Stimulated activated naive CD8-positive, alpha-beta T cell treated with anti-CD3 and anti-CD28 coated beads, Interleukin-15, Interleukin-2, amounts not matched to agents 100 U/mL and 50 U/mL, for 24 hours (primary cell): ENCODE measurements at regions not wholly inside any gene's neighbourhood (a gene's known extent, or its start where the extent isn't known, plus 50 kb on each side); places are given as distances from the start of the nearest gene placed in this dataset.
A peak's percentile ranks its signal among the peaks of the same experiment; 100 is the strongest.

Experiments used
- ATAC-seq: fragments of 150-1000 bp; cut with Tn5 transposase; one replicate; pipeline ENCODE4 v1.10.0; 2021
- DNase-seq: peaks from one replicate; pipeline ENCODE4 v3.0.0; 2021

DNA sequence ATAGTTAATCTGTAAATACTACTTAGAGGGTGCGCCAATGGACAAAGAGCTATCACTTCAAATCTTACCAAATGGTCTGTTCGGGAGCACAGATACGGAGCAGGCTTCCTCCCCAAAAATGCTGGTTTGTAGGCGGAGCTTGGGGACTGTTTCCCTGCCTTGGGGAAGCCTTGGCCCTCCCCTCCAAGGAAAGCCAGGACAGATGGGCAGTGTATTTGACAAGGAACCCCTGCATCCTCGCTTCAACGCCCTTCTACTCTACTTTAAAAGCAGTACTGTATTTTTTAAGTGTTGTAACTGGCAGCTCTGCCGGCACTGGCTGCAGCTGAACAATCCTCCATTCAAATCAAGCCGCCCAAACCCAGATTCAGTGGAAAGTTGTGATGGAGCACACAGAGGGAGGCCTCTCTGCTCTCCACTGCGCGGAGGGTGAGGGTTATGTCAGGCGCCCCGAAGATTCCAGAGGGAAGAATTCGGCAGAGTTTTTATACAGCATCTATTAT lies 83.1 kb upstream of the FNDC3B start:
- DNase-seq (no peak), ATAC-seq (no peak)

DNA sequence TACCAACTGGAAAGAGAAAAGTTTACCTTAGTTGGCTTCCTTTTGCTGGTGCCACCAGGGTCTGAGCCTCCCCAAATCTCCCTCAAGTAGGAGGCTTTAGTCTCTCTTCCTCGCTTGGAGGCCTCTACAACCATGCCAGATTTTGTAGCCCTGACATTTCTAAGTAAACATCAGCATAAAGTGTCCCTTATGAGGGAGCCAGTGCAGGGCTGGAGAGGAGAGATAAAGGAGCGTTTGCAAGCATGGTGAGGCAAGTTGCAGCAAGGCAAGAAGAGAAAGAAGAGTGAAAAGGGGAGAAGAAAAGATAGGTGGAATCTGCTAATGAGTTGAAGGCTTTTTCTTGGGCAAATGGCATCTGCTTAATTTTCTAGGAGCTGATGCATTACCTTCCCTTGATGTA lies 82.7 kb upstream of the FNDC3B start:
- DNase-seq (no peak), ATAC-seq (no peak)

- peak; percentile 49 for DNase-seq
- ATAC-seq = peak; percentile 77
Measured at GRCh38 chr3:171959532-171960089, 79.8 kb upstream of the FNDC3B start.

DNA sequence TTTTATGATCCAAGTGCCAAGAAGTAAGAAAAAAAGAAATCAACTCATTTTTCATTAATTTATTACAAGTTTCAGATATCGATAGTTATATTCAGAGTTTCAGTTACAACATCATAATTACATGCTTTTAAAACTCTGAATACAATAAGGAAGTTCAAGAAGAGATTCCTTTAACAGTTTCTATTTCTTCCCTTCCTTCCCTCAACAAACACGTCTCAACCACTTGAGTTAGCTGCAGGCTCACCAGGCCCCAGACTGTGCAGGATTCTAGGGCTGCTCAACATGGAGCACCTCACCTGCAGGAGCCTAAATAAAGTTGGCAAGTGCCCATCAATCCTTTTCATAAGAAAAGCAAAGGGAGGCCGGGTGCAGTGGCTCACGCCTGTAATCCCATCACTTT lies 79.2 kb upstream of the FNDC3B start:
- ATAC-seq = no peak
- no peak for DNase-seq

DNA sequence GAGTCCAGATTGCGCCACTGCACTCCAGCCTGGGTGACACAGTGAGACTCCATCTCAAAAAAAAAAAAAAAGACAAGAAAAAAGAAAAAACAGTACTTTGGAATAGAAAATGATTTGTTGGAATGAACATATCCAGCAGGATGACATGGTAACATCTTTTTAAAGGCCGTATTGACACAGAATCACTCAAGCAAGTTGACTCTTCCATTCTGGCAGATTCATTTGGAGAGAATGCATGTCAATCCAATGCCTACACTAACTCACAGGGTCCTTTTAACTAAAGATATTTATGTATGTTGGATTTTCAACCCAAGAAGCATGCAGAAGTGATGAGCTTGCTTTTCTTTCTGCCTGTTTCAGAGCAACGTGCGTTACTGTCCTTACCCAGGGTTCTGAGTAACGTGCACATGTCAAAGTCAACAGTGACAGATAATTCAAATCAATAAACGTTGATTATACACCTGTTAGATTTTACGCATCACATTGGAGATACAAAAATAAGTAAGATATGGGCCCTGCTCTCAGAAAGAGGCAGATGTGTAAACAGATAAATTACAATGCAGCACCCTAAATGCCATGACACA lies 77.1 kb upstream of the FNDC3B start:
- ATAC-seq = no peak

DNA sequence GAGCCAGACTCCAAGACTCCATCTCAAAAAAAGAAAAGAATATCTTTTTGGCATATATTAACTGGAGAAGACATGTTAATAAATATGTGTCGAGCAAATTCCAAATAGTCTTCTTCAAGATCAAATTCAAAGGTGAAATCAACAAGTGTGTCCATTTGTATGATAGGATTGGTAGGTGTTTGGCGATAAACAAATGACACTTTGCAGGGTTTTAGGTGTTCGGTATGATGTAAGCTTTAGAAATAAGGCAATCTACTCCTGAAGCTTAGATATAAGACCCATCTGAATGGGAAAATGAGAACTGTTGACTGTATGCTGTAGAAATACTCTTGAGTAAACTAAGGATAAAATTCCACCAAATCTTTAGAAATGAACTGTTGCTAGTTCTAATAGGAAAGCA lies 75.8 kb upstream of the FNDC3B start:
- ATAC-seq = no peak
- no peak for DNase-seq

More for the DNA sequence above, 77.1 kb upstream of the FNDC3B start:
- DNase-seq = no peak

DNA sequence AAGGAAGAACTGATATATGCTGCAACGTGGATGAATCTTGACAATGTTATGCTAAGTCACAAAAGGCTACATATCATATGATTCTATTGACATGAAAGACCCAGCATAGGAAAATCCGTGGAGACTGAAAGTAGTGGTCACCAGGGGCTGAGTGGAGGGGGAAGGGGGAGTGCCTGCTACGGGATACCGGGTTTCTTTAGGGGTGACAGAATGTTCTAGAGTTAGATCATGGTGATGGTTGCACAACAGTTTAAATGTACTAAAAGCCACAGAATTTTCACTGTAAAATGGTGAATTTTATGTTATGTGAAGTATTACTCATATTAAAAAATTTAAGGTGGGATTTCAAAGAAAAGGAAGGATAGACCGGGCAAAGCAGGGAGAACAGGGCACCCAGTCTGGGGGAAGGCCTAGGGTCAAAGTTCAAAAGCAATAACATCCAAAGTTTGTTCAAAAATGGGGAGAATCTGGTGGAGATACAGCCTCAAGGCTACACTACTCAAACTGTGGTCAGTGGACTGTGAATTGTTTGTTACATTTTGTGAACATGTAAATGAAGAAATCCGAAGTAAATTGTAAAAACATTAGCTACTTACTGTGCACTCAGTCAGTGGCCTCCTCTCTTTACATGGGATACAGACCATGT lies 74.2 kb upstream of the FNDC3B start:
- ATAC-seq (no peak), DNase-seq (no peak)

DNA sequence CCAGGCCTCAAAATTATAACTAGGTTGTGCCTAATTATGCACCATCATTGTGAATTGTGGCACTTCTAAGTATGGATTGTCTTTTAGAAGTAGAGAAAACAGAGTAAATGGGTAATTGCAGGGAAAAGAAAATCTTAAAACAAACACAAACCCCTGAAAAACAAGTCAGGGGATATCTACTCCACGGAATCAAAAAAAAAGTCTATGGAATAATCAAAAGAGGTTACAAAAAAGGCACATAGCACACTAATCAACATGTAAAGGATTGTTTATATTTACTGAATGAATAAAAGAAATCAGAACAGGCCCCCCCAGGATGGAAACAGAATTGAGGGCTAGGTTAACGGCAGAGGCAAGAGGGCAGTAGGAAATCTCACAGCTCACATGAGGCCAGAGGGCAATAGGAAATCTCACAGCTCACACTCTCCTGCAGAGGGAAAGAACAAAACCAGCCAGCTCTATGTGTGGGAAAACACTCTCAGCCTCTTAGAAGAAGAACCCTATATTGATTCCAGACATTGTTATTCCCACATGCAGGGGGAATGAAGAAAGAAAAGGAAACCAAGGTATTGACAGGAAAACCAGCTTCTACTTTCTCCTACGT lies 72.7 kb upstream of the FNDC3B start:
- ATAC-seq = no peak
- DNase-seq = no peak

DNA sequence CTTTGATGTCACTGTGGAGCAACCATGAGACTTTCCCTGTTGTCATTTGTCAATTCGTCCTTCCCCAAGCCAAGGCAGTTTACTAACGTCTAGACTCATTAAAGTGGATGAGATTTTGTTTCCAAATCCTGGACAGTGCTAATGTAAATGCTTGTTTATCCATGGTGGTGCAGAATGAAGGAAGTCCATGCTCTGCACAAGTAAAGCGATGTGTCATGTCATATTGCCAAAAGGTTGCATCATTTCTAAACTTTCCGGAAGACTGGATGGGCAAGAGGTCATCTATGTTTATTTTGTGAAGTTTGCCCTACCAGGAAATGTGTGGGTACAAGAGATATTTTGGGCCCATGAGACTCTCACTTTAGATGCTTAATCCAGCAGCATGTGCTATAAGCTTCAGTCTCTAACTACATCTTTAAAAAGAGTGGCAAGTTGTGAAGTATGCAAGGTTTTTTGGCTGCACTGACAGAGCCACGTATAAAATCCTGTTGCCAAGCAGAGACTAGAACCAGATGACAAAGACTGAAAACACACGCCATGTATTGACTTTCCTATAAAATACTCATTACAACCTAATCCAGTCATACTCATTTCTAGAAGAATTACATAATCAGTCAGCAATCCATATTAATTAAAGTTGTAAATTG lies 72.1 kb upstream of the FNDC3B start:
- DNase-seq (no peak), ATAC-seq (no peak)

DNA sequence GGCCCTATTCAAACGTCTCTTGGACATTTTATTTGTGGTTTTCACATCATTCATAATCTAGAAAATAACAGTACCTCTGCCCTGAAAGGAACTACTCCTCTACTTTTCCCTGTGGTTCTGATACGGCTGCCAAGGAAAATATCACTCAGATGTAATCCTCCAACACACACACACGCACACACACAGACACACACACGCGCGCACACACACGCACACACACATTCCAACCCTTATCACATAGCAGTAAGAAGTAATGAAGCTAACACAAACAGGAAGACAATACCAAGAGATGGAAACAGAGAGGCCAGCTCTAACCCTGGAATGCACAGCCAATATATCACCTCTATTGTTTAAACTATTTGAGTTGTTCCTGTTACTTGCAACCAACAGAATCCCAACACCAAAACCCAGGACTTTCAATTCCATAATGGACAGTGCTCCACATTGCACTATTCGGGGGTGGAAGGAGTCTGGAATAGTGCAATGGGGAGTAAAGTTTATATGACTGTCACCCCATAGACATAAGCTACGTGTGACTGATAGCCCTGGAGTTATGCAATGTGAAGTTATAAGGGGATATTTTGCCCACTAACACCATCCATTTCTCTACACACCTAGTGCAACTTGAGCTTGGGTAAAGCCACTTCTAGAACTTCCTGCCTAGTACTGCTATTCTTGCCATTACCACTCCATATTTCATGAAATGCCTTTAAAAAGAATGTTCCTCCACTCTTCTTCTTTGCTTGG lies 71.3 kb upstream of the FNDC3B start:
- DNase-seq = no peak
- ATAC-seq = no peak

GRCh38 chr3:171970301-171970788 lies 69.0 kb upstream of the FNDC3B start:
- ATAC-seq (peak; percentile 58), DNase-seq (no peak)

- ATAC-seq = no peak
- DNase-seq = no peak
Measured at GRCh38 chr3:171971919-171972514, 67.4 kb upstream of the FNDC3B start.

- ATAC-seq = no peak
- DNase-seq = no peak
Measured at GRCh38 chr3:171972871-171973348, 66.5 kb upstream of the FNDC3B start.

GRCh38 chr3:171974986-171975837 lies 64.2 kb upstream of the FNDC3B start:
- ATAC-seq (peak; percentile 46), DNase-seq (no peak)

DNA sequence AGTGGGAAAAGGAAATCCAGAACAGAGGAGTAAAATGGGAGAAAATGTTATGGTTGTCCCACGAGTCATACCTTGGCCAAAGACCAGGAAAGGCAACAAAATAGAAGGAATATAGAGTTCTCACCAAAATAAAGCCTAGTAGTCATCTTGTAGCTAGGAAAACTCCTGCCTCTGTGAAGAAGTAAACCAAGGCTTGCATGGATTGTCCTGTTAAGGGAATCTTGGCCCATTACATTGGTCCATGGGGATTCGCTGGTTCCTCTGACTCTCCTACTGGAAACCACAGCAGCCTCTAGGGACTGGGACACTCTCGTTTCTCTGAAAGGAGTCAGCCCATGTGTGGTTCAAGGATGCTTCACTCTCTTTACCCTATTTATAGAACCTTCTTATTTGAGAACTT lies 62.9 kb upstream of the FNDC3B start:
- DNase-seq (no peak), ATAC-seq (no peak)

DNA sequence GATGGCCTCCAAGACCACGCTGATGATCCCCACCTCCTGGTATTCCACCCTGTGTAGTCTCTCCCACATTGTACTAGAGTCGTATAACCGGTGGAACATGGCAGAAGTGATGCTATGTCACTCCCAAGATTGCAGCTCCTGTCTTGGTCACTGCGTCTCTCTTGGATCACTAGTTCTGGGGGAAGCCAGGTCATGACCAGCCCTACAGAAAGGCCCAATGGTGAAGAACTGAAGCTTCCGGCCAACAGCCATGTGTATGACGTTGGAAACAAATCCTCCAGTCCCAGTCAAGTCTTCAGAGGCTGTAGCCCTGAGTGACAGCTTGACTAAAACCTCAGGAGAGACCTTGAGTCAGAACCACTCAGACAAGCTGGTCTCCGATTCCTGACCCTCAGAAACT lies 61.9 kb upstream of the FNDC3B start:
- no peak for ATAC-seq

DNA sequence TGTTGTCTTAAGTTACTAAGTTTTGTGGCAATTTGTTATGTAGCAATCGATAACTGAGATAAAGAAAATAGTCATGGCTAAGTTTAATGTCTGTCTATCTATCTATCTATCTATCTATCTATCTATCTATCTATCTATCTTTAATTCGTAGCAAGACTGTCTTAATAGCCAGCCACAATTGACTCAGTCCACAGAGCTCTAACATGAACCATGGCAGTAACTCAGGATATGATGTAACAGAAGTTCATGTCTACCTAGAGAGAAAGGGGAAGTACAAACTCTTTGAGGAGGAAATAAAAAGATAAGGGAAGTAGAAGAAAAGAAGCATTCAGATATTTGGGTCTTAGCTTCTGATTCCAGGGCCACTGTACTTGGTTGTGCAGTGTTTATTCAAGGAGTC lies 61.5 kb upstream of the FNDC3B start:
- ATAC-seq = no peak
- DNase-seq = no peak

More for the DNA sequence above, 61.9 kb upstream of the FNDC3B start:
- no peak for DNase-seq

GRCh38 chr3:171978390-171978789 lies 61.0 kb upstream of the FNDC3B start:
- no peak for DNase-seq
- ATAC-seq = no peak

GRCh38 chr3:171979081-171979480 lies 60.3 kb upstream of the FNDC3B start:
- no peak for DNase-seq

DNA sequence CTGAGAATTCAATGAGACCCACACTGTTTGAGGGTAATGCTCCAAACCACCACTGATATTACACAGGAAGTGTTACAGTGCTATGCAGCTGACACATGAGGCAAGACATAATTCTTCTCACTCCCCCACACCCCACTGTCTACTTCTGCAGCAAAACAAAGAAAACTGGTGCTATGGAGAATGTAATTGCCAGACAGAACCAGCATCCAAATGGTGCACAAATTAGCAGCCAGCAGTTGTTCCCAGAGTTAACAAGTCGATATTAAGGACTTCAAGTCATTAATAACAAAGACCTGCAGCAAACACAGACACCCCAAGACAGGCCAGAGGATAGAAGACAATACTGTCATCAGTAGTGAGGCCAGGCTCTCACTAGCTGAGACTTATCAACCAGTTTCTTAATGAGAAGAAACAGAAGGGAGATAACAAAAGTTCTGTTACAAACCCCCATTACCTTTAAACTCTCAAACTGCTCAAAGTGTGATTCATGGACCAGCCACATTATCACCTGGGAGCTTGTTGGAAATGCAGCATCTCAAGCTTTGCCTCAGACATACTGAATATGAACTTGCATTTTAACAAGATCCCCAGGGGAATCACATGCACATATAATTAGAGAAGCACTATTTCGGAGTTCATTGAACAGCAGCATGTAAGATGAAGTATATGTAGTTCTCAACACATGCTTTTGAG lies 58.7 kb upstream of the FNDC3B start:
- peak; percentile 46 for ATAC-seq
- DNase-seq = no peak

More at GRCh38 chr3:171979081-171979480, 60.3 kb upstream of the FNDC3B start:
- no peak for ATAC-seq
